IMR-90 (cell line): ENCODE measurements at regions not wholly inside any gene's neighbourhood (a gene's known extent, or its start where the extent isn't known, plus 50 kb on each side); places are given as distances from the start of the nearest gene placed in this dataset.

Experiments
- ATAC-seq: fragments of 200-7000 bp; cut with Tn5 transposase; 2 replicates; pipeline ENCODE4 v1.9.1; 2020; ENCODE audit warnings: low read depth, mild to moderate bottlenecking, moderate library complexity
- BruUV-seq: library from RNA; stranded (reverse); fragments of 400-500 nt; replicated peaks from 2 replicates; lab custom pipeline; 2021; lab: Mats Ljungman, UMichigan
- CTCF ChIA-PET: fragments of 300-600 bp; formaldehyde crosslinking; extraction: SDS; loops from one replicate; lab custom pipeline; 2021; ENCODE audit warnings: antibody characterized with exemption; lab: Yijun Ruan, JAX
- POLR2A ChIA-PET: fragments of 300-600 bp; sonication (Branson Sonifier 250); formaldehyde crosslinking; loops from one replicate; lab custom pipeline; 2022; ENCODE audit warnings: antibody characterized with exemption; ENCODE audit not compliant: unreplicated experiment; lab: Charles Lee
- DNase-seq: peaks from one replicate; pipeline ENCODE4 v3.0.0; 2013
- H2AFZ ChIP-seq: replicated peaks from 2 replicates; pipeline ENCODE3; 2013; ENCODE audit warnings: low read length, mild to moderate bottlenecking; ENCODE audit not compliant: poor library complexity
- H2AK5ac ChIP-seq: 2 replicates; pipeline ENCODE4 v1.6.1; 2013; ENCODE audit warnings: low read depth, low read length, inconsistent platforms
- H2AK9ac ChIP-seq: replicated peaks from 2 replicates; pipeline ENCODE3; 2013; ENCODE audit warnings: mild to moderate bottlenecking, low read depth, low read length, moderate library complexity; ENCODE audit not compliant: poor library complexity
- H2BK120ac ChIP-seq: 2 replicates; pipeline ENCODE4 v1.6.1; 2013; ENCODE audit warnings: low read depth, low read length, inconsistent platforms
- H2BK15ac ChIP-seq: 3 replicates; pipeline ENCODE4 v1.6.1; 2013; ENCODE audit warnings: low read depth, low read length, inconsistent platforms
- H2BK20ac ChIP-seq: 2 replicates; pipeline ENCODE4 v1.6.1; 2013; ENCODE audit warnings: low read depth, mild to moderate bottlenecking, inconsistent platforms, low read length, moderate library complexity
- H2BK5ac ChIP-seq: 2 replicates; pipeline ENCODE4 v1.6.1; 2013; ENCODE audit warnings: mild to moderate bottlenecking, low read depth, low read length, inconsistent platforms; ENCODE audit not compliant: poor library complexity, severe bottlenecking
- H3K14ac ChIP-seq: replicated peaks from 2 replicates; pipeline ENCODE4 v1.6.1; 2013; ENCODE audit warnings: low read depth, low read length, inconsistent platforms
- H3K18ac ChIP-seq: 2 replicates; pipeline ENCODE4 v1.6.1; 2013; ENCODE audit warnings: low read depth, low read length, control low read depth
- H3K23ac ChIP-seq: 2 replicates; pipeline ENCODE4 v1.6.1; 2013; ENCODE audit warnings: low read depth, low read length, inconsistent platforms
- H3K27ac ChIP-seq: 2 replicates; pipeline ENCODE4 v1.5.1; 2013; ENCODE audit warnings: mild to moderate bottlenecking, control low read depth, low read length; ENCODE audit not compliant: insufficient read depth
- H3K27me3 ChIP-seq: 2 replicates; pipeline ENCODE4 v1.6.1; 2013; ENCODE audit warnings: low read length; ENCODE audit not compliant: control insufficient read depth, insufficient read depth
- H3K36me3 ChIP-seq: 2 replicates; pipeline ENCODE4 v1.6.1; 2013; ENCODE audit warnings: low read length, mixed read lengths; ENCODE audit not compliant: control insufficient read depth, insufficient read depth
- H3K4ac ChIP-seq: 2 replicates; pipeline ENCODE4 v1.6.1; 2013; ENCODE audit warnings: low read depth, low read length, inconsistent platforms
- H3K4me1 ChIP-seq: 2 replicates; pipeline ENCODE4 v1.6.1; 2013; ENCODE audit warnings: low read length, mixed read lengths; ENCODE audit not compliant: control insufficient read depth, insufficient read depth
- H3K4me2 ChIP-seq: 2 replicates; pipeline ENCODE4 v1.6.1; 2013; ENCODE audit warnings: low read depth, mild to moderate bottlenecking, control low read depth, low read length, moderate library complexity
- H3K4me3 ChIP-seq: 2 replicates; pipeline ENCODE4 v1.5.1; 2013; ENCODE audit warnings: low read depth, mild to moderate bottlenecking, control low read depth, low read length, moderate library complexity; ENCODE audit not compliant: insufficient read depth
- H3K56ac ChIP-seq: 2 replicates; pipeline ENCODE4 v1.6.1; 2013; ENCODE audit warnings: low read length, inconsistent platforms; ENCODE audit not compliant: insufficient read depth; ENCODE audit errors: extremely low read depth
- H3K79me1 ChIP-seq, 2 experiments: 2 replicates each; pipeline ENCODE4 v1.6.1; 2013; ENCODE audit warnings: low read length in 2 of 2, inconsistent platforms in 1 of 2, low read depth in 1 of 2
- H3K9ac ChIP-seq: 2 replicates; pipeline ENCODE4 v1.6.1; 2013; ENCODE audit warnings: low read depth, low read length, control low read depth
- H3K9me1 ChIP-seq: 2 replicates; pipeline ENCODE4 v1.6.1; 2013; ENCODE audit warnings: low read length, inconsistent platforms; ENCODE audit not compliant: insufficient read depth
- H3K9me3 ChIP-seq: 2 replicates; pipeline ENCODE4 v1.6.1; 2013; ENCODE audit warnings: low read length; ENCODE audit not compliant: control insufficient read depth, insufficient read depth
- H4K20me1 ChIP-seq: 2 replicates; pipeline ENCODE4 v1.6.1; 2013; ENCODE audit warnings: low read length, inconsistent platforms; ENCODE audit not compliant: insufficient read depth
- H4K5ac ChIP-seq: 2 replicates; pipeline ENCODE4 v1.6.1; 2013; ENCODE audit warnings: mild to moderate bottlenecking, low read depth, low read length, control low read depth
- H4K8ac ChIP-seq, 2 experiments: 2 replicates each; pipeline ENCODE4 v1.6.1; 2013; ENCODE audit warnings: low read depth in 2 of 2, low read length in 2 of 2, control low read depth in 1 of 2, inconsistent platforms in 1 of 2
- H4K91ac ChIP-seq: 2 replicates; pipeline ENCODE4 v1.6.1; 2013; ENCODE audit warnings: low read depth, low read length, inconsistent platforms; ENCODE audit not compliant: insufficient read depth
- CHD1 ChIP-seq: IDR thresholded peaks from 2 replicates; pipeline ENCODE4 v1.6.1; 2012; ENCODE audit warnings: low read depth, low read length, improper control_type of control experiment
- ELK1 ChIP-seq: fragments of 150-350 bp; IDR thresholded peaks from 2 replicates; pipeline ENCODE4 v1.6.1; 2016; ENCODE audit warnings: low read depth, mild to moderate bottlenecking, low read length, moderate library complexity, borderline replicate concordance
- MAZ ChIP-seq: IDR thresholded peaks from 2 replicates; pipeline ENCODE4 v1.6.1; 2012; ENCODE audit warnings: low read depth, mild to moderate bottlenecking, low read length, improper control_type of control experiment, moderate library complexity, borderline replicate concordance
- NFE2L2 ChIP-seq: fragments of 150-350 bp; IDR thresholded peaks from 2 replicates; pipeline ENCODE4 v1.6.1; 2016; ENCODE audit warnings: low read depth, mild to moderate bottlenecking, low read length
- RFX5 ChIP-seq: IDR thresholded peaks from 2 replicates; pipeline ENCODE4 v1.8.0; 2012; ENCODE audit warnings: low read depth, mild to moderate bottlenecking, low read length, moderate library complexity
- SMC3 ChIP-seq: fragments of 150-350 bp; IDR thresholded peaks from 2 replicates; pipeline ENCODE4 v1.6.1; 2016; ENCODE audit warnings: low read depth, mild to moderate bottlenecking, antibody characterized with exemption, low read length, moderate library complexity
- dilution Hi-C: fragments of 300-500 bp; cut with HindIII; formaldehyde crosslinking; loops from one replicate; pipeline ENCODE4 v1.14.3; 2018; ENCODE audit warnings: low sequenced_read_pairs; ENCODE audit not compliant: unreplicated experiment
- in situ Hi-C: fragments of 300-500 bp; cut with MboI; formaldehyde crosslinking; loops from 3 replicates; pipeline ENCODE4 v1.14.3; 2019; ENCODE audit warnings: low sequenced_read_pairs, inconsistent platforms, mixed read lengths
- intact Hi-C: fragments of 100-400 bp; cut with micrococcal nuclease; formaldehyde crosslinking; loops from 2 replicates; pipeline ENCODE4 v1.10.0; 2022

GRCh38 chr3:635393-635792 is 438.8 kb downstream of the CHL1 start:
- Histone ChIP-seq H2BK5ac (no peak overlapping the region), H3K9me1 (no peaks in the 10 kb centered on the region), H4K5ac (no peak overlapping the region), H3K14ac (no peak overlapping the region), H3K9me3 (peaks cover 3% of the 10 kb centered on the region; the same call in 1 of the 2 replicates), H3K56ac (no peak overlapping the region), H2BK20ac (no peak overlapping the region), H2AK5ac (no peak overlapping the region), H3K4me1 (no peaks in the 10 kb centered on the region), H3K36me3 (no peaks in the 10 kb centered on the region), H2BK120ac (no peak overlapping the region), H4K20me1 (no peaks in the 10 kb centered on the region), H2AK9ac (no peak overlapping the region), H3K4me2 (no peak overlapping the region), H3K27me3 (no peaks in the 10 kb centered on the region), H4K8ac (no peak overlapping the region), H3K4me3 (no peak overlapping the region), H2BK15ac (no peak overlapping the region), H3K79me1 (no peaks in the 10 kb centered on the region), H3K9ac (no peak overlapping the region), H3K27ac (no peak overlapping the region), H2AFZ (no peak overlapping the region), H3K23ac (no peak overlapping the region), H4K91ac (no peak overlapping the region), H3K4ac (no peak overlapping the region), H3K18ac (no peak overlapping the region)
- ATAC-seq (no peak), DNase-seq (no peak)
- CTCF ChIA-PET = no interaction called here
- intact Hi-C loops = no loop called here
- in situ Hi-C loops = no loop called here
- dilution Hi-C loops = no loop called here
- POLR2A ChIA-PET = no interaction called here
- TF ChIP-seq NFE2L2 (no peak), SMC3 (no peak), RFX5 (no peak), CHD1 (no peak), MAZ (no peak), ELK1 (no peak)
- BruUV-seq = no TSS peak
